ENCODE measurements at regions not wholly inside any gene's neighbourhood (a gene's known extent, or its start where the extent isn't known, plus 50 kb on each side); places are given as distances from the start of the nearest gene placed in this dataset.
"Not testable (repeated sequence)": the region's sequence is repeated elsewhere in the genome, so short reads cannot be mapped to it uniquely, and the experiment has no call there.

GRCh38 chr14:97780804-97781203 is 983.6 kb downstream of the VRK1 start:
- no peak for DNase-seq

GRCh38 chr14:97781961-97782360 is 984.8 kb downstream of the VRK1 start:
- no peak for DNase-seq

- no peak for DNase-seq
Observed at GRCh38 chr14:97782871-97783414, 985.8 kb downstream of the VRK1 start.

- DNase-seq = no peak
Observed at GRCh38 chr14:97785495-97785894, 988.3 kb downstream of the VRK1 start.

DNA sequence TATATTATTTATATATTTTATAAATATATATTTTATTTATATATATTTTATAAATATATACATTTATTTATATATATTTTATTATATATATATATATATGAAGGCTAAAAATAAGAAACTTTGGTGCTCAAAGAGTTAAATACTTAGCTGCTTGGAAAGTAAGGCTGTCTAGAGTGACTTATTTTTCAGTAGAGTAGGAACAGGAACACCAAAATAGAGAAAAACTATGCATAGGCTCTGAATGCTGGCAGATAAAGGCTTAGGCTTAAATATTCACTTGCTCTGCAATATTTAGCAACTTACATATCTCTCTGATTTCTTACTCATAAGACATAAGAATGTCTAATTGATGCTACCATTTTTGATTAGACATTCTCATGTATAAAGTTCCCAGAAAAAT is 991.2 kb downstream of the VRK1 start:
- DNase-seq = no peak

- no peak for DNase-seq
Observed at GRCh38 chr14:97788846-97789526, 991.8 kb downstream of the VRK1 start.

DNA sequence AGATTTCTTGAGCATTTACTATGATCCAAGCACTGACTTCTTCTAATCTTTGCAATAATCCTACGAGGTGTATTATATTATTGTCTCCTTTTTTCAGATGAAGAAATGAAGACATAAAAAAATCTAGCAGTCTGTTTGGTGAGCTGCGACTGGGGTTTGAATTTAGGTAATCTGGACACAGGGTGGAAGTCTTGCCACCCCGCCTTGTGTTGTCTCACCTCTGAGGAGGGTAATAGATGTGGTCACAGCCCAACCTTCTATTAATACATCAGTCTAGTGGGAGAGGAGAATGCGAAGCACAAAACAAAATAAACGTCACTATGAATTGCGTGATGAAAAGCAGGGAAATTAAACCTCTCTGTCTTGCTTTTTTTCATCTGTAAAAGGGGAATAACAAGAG is 993.9 kb downstream of the VRK1 start:
- no peak for DNase-seq

DNA sequence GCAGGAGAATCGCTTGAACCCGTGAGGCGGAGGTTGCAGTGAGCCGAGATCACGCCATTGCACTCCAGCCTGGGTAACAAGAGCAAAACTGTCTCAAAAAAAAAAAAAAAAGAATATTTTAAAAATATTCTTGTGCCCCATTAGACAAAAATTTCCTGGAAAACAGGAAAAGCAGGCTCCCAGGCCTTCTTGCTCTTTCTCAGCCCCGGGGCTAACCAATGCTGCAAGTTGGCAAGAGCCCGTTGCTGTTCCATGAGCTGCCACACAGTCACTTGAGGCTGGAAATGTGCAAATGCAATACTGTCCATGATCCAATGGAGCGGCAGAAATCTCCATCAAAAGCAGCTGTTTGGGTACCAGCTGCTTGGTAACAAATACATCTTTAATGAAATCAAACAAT is 994.7 kb downstream of the VRK1 start:
- no peak for DNase-seq

- DNase-seq = no peak
Observed at GRCh38 chr14:97796511-97796910, 999.3 kb downstream of the VRK1 start.

GRCh38 chr14:97798176-97798575 is 1001.0 kb downstream of the VRK1 start:
- DNase-seq = no peak

- no peak for DNase-seq
Observed at GRCh38 chr14:97802430-97803373, 1005.5 kb downstream of the VRK1 start.

- DNase-seq = no peak
Observed at GRCh38 chr14:97804056-97804455, 1006.9 kb downstream of the VRK1 start.

GRCh38 chr14:97806891-97807290 is 1009.7 kb downstream of the VRK1 start:
- no peak for DNase-seq

DNA sequence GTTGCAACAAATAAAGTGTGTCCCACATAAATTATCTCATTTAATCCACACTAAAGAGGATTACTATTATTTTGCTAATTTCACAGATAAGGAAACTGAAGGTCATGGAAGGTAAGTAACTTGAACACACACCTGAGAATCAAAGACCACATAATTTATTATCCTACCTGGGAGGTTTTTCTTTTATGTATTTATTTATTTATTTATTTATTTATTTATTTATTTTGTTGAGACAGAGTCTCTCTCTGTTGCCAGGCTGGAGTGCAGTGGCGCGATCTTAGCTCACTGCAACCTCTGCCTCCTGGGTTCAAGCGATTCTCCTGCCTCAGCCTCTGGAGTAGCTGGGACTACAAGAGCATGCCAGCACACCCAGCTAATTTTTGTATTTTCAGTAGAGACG is 1011.4 kb downstream of the VRK1 start:
- DNase-seq = not testable (repeated sequence)

GRCh38 chr14:97813556-97813955 is 1016.4 kb downstream of the VRK1 start:
- no peak for DNase-seq

DNA sequence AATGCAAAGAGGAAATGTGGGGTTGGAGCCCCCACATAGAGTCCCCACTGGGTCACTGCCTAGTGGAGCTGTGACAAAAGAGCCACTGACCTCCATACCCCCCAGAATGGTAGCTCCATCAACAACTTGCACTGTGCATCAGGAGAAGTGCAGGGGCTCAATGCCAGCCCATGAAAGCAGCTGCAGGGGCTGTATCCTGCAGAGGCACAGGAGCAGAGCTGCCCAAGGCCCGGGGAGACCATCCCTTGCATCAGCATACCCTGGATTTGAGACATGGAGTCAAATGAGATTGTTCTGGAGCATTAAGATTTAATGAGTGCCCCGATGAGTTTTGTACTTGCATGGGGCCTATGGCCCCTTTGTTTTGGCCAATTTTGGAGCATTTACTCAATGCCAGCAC is 1023.6 kb downstream of the VRK1 start:
- DNase-seq = no peak

DNA sequence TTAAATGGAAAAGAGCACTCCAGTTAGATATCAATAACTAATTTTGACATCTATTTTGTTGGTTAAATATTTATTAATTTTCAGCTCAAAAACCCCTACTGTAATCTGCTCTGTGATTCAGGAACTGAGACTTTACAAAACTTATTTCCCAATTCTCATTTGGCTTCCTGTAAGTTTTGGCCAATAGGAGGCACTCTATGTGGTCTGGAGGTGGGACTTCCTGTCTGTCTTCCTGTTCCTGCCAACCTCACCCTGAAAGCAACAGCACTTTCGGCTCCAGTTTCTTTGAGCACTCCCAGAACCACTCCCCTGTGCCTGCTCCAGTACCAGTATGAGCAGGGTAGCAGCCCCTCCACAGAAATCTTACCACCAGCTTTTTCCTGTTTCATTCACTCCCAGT is 1027.0 kb downstream of the VRK1 start:
- no peak for DNase-seq

DNA sequence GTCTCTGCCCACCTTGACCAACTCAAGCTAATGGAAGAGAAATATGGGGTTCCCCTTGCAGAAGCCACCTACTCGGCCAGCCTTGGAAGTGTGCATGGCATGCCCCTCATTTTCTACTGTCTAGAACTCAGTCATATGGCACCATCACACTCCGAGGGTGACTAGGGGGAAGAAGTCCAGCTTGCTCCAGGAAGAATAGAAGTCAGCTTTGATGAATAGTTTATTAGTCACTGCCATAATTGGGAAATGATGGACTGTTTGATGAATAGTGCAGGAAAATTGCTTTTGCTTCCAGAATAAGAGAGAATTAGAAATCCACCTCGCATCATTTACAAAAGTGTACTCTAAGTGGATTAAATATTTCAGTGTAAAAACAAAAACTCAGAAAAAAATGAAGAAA is 1030.6 kb downstream of the VRK1 start:
- DNase-seq = no peak

DNA sequence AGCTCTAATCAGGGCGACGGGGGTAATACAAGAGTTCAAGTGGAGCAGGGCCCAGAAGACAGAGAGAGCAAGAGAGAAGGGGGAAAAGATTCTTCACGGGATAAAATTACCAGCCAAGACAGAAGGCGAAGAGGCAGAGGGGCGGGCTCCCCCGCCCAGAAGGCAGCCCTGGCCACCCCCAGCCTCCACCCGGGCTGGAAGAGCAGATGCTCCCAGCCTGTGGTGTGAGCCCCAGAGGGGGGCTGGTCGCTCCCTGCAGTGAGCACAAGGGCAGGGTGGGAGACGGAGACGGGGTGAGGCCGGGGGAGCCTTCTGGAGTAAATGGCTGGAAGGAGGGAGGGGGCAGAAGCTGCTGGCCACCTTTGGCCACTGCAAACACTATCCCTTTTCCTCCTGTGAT is 1035.6 kb downstream of the VRK1 start:
- no peak for DNase-seq

DNA sequence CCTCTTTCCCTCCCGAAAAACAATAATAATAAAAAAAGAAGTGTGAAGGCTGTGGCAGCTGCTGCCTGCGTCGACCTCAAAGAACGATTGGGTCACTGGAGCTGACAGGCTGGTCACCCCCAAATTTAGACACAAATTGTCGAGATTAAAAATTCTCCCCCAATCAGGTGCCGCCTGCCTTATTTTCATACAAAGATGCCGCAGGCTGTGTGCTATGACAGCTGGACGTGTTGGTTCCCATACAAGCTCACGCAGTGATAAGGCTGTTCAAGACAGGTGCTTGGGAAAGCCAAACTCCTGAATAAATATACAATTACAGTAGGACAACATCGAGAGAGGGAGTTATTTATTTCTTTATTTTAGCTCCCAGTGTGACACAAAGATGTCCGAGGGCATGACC is 1041.8 kb downstream of the VRK1 start:
- no peak for DNase-seq

DNA sequence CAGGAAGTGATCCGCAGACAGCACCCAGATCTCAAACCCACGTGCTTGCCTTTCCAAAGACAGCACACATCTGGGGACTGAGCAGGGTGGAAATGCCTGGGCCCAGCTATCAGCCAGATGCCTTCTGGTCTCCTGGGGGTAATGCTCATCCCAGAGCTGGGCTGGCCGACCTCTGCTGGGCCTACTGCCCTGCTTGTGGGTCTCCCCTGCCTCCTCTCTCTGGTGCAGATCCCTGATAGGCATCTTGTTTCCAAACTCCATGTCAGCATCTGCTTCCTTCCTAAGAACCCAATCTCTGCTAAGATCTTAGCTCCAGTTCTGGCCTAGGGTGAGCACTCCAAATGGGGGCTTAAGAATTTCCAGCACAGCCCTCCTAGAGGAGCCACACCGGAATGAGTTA is 1043.0 kb downstream of the VRK1 start:
- DNase-seq = no peak

GRCh38 chr14:97841762-97842161 is 1044.6 kb downstream of the VRK1 start:
- DNase-seq = no peak

DNA sequence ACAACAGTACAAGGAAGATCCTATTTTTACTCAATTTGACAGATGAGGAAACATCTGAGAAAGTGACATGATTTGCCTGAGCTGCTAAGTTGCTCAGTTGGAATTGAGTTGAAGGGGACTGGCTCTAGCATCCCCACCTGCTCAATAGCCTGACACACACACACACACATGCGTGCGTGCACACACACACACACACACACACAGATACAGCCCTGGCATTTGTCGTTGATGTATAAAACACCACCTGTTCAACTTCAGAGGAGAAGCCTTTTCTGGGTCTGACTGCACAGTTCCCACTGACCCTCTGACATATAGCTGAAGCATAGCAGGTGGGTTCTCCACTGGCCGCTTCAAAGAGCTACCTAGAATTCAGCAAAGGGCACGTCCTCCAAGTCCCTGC is 1045.9 kb downstream of the VRK1 start:
- no peak for DNase-seq

GRCh38 chr14:97844042-97844441 is 1046.9 kb downstream of the VRK1 start:
- DNase-seq = no peak

Measured in GF-D8 (cell line).